ENCODE measurements at regions not wholly inside any gene's neighbourhood (a gene's known extent, or its start where the extent isn't known, plus 50 kb on each side); places are given as distances from the start of the nearest gene placed in this dataset.

- Histone ChIP-seq H3K27me3 (replicated peaks) (no peaks in the 10 kb centered on the region), H3K36me3 (replicated peaks) (no peaks in the 10 kb centered on the region), H3K27ac (no peak overlapping the region), H3K4me3 (ENCODE audit: low read depth, low read length) (no peak overlapping the region)
- no peak for TF ChIP-seq CTCF (IDR thresholded peaks at IDR 0.05; ENCODE audit: low read depth, low read length, missing control alignments)
- DNase-seq, result no peak
- in situ Hi-C loops (cut with HindIII; ENCODE audit: low pct_ligation_motif_present, low sequenced_read_pairs), result no loop called here
Observed at GRCh38 chr3:34034840-34035239, 236.4 kb downstream of the PDCD6IP start.

- Histone ChIP-seq H3K4me3 (ENCODE audit: low read depth, low read length) (no peak overlapping the region), H3K27ac (no peak overlapping the region), H3K36me3 (replicated peaks) (no peaks in the 10 kb centered on the region), H3K27me3 (replicated peaks) (no peaks in the 10 kb centered on the region)
- in situ Hi-C loops (cut with HindIII; ENCODE audit: low pct_ligation_motif_present, low sequenced_read_pairs), result no loop called here
- DNase-seq, result no peak
- no peak for TF ChIP-seq CTCF (IDR thresholded peaks at IDR 0.05; ENCODE audit: low read depth, low read length, missing control alignments)
Observed at GRCh38 chr3:34035775-34036174, 237.3 kb downstream of the PDCD6IP start.

- no peak overlapping the region for H3K4me3 ChIP-seq (ENCODE audit: low read depth, low read length)
- no peak overlapping the region for H3K27ac ChIP-seq
- H3K36me3 ChIP-seq (replicated peaks), result no peaks in the 10 kb centered on the region
- TF ChIP-seq CTCF (IDR thresholded peaks at IDR 0.05; ENCODE audit: low read depth, low read length, missing control alignments), result no peak
- in situ Hi-C loops (cut with HindIII; ENCODE audit: low pct_ligation_motif_present, low sequenced_read_pairs), result no loop called here
- DNase-seq, result no peak
- no peaks in the 10 kb centered on the region for H3K27me3 ChIP-seq (replicated peaks)
Observed at GRCh38 chr3:34037260-34037659, 238.8 kb downstream of the PDCD6IP start.

GRCh38 chr3:34038131-34038530 is 239.7 kb downstream of the PDCD6IP start:
- H3K4me3 ChIP-seq (ENCODE audit: low read depth, low read length), result no peak overlapping the region
- DNase-seq, result no peak
- H3K27ac ChIP-seq, result no peak overlapping the region
- no peaks in the 10 kb centered on the region for H3K27me3 ChIP-seq (replicated peaks)
- in situ Hi-C loops (cut with HindIII; ENCODE audit: low pct_ligation_motif_present, low sequenced_read_pairs), result no loop called here
- H3K36me3 ChIP-seq (replicated peaks), result no peaks in the 10 kb centered on the region
- no peak for TF ChIP-seq CTCF (IDR thresholded peaks at IDR 0.05; ENCODE audit: low read depth, low read length, missing control alignments)

GRCh38 chr3:34046154-34046553 is 247.7 kb downstream of the PDCD6IP start:
- no peak for DNase-seq
- Histone ChIP-seq H3K36me3 (replicated peaks) (no peaks in the 10 kb centered on the region), H3K27ac (no peak overlapping the region), H3K27me3 (replicated peaks) (no peaks in the 10 kb centered on the region), H3K4me3 (ENCODE audit: low read depth, low read length) (no peak overlapping the region)
- in situ Hi-C loops (cut with HindIII; ENCODE audit: low pct_ligation_motif_present, low sequenced_read_pairs), result no loop called here
- no peak for TF ChIP-seq CTCF (IDR thresholded peaks at IDR 0.05; ENCODE audit: low read depth, low read length, missing control alignments)

- DNase-seq, result no peak
- H3K27me3 ChIP-seq (replicated peaks), result no peaks in the 10 kb centered on the region
- no peak overlapping the region for H3K4me3 ChIP-seq (ENCODE audit: low read depth, low read length)
- no peak overlapping the region for H3K27ac ChIP-seq
- in situ Hi-C loops (cut with HindIII; ENCODE audit: low pct_ligation_motif_present, low sequenced_read_pairs), result no loop called here
- TF ChIP-seq CTCF (IDR thresholded peaks at IDR 0.05; ENCODE audit: low read depth, low read length, missing control alignments), result no peak
- H3K36me3 ChIP-seq (replicated peaks), result no peaks in the 10 kb centered on the region
Observed at GRCh38 chr3:34053626-34054025, 255.2 kb downstream of the PDCD6IP start.

Data from brain microvascular endothelial cell (primary cell).